ENCODE measurements at regions not wholly inside any gene's neighbourhood (a gene's known extent, or its start where the extent isn't known, plus 50 kb on each side); places are given as distances from the start of the nearest gene placed in this dataset.

DNA sequence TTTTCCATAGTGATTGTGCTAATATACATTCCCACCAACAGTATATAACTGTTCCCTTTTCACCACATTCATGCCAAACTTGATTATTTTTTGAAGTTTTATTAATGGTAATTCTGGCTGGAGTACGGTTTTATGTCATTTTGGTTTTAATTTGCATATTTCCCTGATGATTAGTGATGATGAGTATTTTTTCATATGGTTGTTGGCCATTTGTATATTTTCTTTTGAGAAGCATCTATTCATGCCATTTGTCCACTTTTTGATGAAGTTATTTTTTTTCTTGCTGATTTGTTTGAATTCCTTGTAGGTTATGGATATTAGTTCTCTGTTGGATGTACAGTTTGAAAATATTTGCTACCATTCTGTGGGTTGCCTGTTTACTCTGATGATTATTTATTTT lies 484.4 kb upstream of the SPRY2 start:
- no peak overlapping the region for H3K27ac Mint-ChIP-seq
- H3K4me1 Mint-ChIP-seq = no peaks in the 10 kb centered on the region
- H3K4me3 Mint-ChIP-seq = no peak overlapping the region
- TF ChIP-seq, protein P1, sequence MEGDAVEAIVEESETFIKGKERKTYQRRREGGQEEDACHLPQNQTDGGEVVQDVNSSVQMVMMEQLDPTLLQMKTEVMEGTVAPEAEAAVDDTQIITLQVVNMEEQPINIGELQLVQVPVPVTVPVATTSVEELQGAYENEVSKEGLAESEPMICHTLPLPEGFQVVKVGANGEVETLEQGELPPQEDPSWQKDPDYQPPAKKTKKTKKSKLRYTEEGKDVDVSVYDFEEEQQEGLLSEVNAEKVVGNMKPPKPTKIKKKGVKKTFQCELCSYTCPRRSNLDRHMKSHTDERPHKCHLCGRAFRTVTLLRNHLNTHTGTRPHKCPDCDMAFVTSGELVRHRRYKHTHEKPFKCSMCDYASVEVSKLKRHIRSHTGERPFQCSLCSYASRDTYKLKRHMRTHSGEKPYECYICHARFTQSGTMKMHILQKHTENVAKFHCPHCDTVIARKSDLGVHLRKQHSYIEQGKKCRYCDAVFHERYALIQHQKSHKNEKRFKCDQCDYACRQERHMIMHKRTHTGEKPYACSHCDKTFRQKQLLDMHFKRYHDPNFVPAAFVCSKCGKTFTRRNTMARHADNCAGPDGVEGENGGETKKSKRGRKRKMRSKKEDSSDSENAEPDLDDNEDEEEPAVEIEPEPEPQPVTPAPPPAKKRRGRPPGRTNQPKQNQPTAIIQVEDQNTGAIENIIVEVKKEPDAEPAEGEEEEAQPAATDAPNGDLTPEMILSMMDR (IDR thresholded peaks at IDR 0.05) = no peak
- no peak for DNase-seq
- H3K36me3 Mint-ChIP-seq (ENCODE audit: low read depth) = no peaks in the 10 kb centered on the region
- H3K9me3 Mint-ChIP-seq = peaks cover 29% of the 10 kb centered on the region
- POLR2A ChIA-PET = no interaction called here
- no peaks in the 10 kb centered on the region for H3K27me3 Mint-ChIP-seq
- CTCF ChIA-PET = no interaction called here
- intact Hi-C loops (cut with micrococcal nuclease) = no loop called here
- ATAC-seq (ENCODE audit: low read depth) = no peak

DNA sequence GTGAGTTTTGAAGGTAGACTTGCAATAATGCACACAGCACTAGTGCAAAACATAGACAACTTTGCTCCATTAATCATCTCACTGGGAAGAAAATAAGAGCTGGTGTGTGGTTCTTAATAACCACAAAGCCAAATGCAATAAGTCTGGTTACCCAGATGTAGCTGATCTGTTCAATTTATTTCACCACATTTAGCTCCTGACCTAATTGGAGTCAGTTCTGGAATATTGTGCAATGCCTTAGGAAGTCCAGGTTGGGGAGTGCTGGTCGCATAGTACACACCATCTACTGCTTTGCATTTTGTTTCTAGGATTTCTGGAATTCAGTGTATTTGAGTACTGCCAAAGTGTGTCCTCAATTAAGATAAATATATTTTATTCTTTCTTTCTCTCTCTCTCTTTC lies 483.3 kb upstream of the SPRY2 start:
- intact Hi-C loops (cut with micrococcal nuclease) = no loop called here
- no peak overlapping the region for H3K27ac Mint-ChIP-seq

DNA sequence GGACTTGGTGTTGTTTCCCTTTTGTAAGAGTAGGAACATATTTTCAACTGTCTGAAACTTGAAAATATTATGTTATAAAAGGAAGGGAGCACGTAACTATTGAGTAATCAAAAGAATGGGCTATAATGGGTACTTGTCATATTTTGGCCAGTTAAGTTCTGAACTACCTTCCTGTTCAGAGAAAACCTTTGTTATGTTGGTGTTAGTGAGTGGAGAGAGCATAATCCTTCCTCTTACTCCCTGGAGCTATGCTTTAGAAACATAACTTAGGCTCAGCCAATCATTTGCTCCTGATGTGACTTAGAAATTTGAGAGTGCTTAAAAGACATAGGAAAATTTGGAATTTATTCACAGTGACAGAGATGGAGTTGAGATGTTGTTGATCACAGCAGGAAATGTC lies 482.5 kb upstream of the SPRY2 start:
- no peak for DNase-seq
- no peaks in the 10 kb centered on the region for H3K27me3 Mint-ChIP-seq
- ChIA-PET POLR2A (no interaction called here), CTCF (no interaction called here)
- TF ChIP-seq, protein P1 (IDR thresholded peaks at IDR 0.05) = no peak
- intact Hi-C loops (cut with micrococcal nuclease) = no loop called here
- ATAC-seq (ENCODE audit: low read depth) = no peak
- H3K9me3 Mint-ChIP-seq = peaks cover 21% of the 10 kb centered on the region
- no peak overlapping the region for H3K4me3 Mint-ChIP-seq
- H3K4me1 Mint-ChIP-seq = no peaks in the 10 kb centered on the region
- no peaks in the 10 kb centered on the region for H3K36me3 Mint-ChIP-seq (ENCODE audit: low read depth)
- no peak overlapping the region for H3K27ac Mint-ChIP-seq

More for the DNA sequence above, 483.3 kb upstream of the SPRY2 start:
- DNase-seq = no peak
- ChIA-PET POLR2A (no interaction called here), CTCF (no interaction called here)
- Mint-ChIP-seq H3K4me1 (no peaks in the 10 kb centered on the region), H3K27me3 (no peaks in the 10 kb centered on the region), H3K9me3 (peaks cover 23% of the 10 kb centered on the region), H3K4me3 (no peak overlapping the region), H3K36me3 (ENCODE audit: low read depth) (no peaks in the 10 kb centered on the region)
- TF ChIP-seq, protein P1 (IDR thresholded peaks at IDR 0.05) = no peak
- no peak for ATAC-seq (ENCODE audit: low read depth)

DNA sequence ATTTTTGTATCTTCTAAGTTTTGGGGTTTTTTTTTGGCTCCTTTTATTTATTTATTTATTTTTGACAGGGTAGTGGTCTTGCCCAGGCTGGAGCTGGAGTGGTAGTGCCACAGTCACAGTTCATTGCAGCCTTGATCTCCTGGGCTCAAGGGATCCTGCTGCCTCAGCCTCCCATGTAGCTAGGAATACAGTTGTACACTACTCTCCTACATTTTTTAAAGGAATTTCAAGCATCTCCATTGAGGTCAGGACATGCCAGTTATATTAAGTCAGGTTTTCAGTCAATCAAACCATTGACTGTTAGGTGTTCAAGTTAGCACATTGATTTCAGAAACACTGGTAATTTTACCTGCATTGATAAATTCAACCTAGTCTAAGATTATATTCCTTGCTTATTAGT lies 480.5 kb upstream of the SPRY2 start:
- Mint-ChIP-seq H3K36me3 (ENCODE audit: low read depth) (no peaks in the 10 kb centered on the region), H3K27ac (no peak overlapping the region), H3K27me3 (no peaks in the 10 kb centered on the region), H3K4me3 (no peak overlapping the region), H3K4me1 (no peaks in the 10 kb centered on the region), H3K9me3 (peaks cover 16% of the 10 kb centered on the region)
- intact Hi-C loops (cut with micrococcal nuclease) = no loop called here
- DNase-seq = no peak
- TF ChIP-seq, protein P1 (IDR thresholded peaks at IDR 0.05) = no peak
- ChIA-PET POLR2A (no interaction called here), CTCF (no interaction called here)
- no peak for ATAC-seq (ENCODE audit: low read depth)

DNA sequence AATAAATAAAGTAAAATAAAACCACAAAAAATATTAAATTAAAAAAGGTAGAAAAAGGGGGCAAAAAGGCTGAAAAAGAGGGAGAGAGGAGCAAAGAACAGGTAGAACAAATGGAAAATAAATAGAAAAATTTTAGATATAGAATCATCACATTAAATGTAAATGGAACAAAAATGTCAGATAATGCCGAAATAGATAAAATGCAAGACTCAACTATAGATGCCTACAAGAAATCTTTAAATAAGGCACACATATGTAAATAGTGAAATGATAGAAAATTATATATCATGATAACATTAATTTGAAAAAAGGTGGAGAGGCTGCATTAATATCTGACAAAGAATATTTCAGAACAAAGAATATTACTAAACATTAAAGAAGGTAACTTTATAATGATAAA lies 477.1 kb upstream of the SPRY2 start:
- POLR2A ChIA-PET = no interaction called here
- intact Hi-C loops (cut with micrococcal nuclease) = no loop called here
- no peak overlapping the region for H3K27ac Mint-ChIP-seq
- no peaks in the 10 kb centered on the region for H3K36me3 Mint-ChIP-seq (ENCODE audit: low read depth)
- CTCF ChIA-PET = no interaction called here
- H3K4me1 Mint-ChIP-seq = no peaks in the 10 kb centered on the region
- TF ChIP-seq, protein P1 (IDR thresholded peaks at IDR 0.05) = no peak
- no peak for DNase-seq
- ATAC-seq (ENCODE audit: low read depth) = no peak
- no peaks in the 10 kb centered on the region for H3K27me3 Mint-ChIP-seq
- peaks cover 2% of the 10 kb centered on the region for H3K9me3 Mint-ChIP-seq
- H3K4me3 Mint-ChIP-seq = no peak overlapping the region
